ENCODE measurements at regions not wholly inside any gene's neighbourhood (a gene's known extent, or its start where the extent isn't known, plus 50 kb on each side); places are given as distances from the start of the nearest gene placed in this dataset.

DNA sequence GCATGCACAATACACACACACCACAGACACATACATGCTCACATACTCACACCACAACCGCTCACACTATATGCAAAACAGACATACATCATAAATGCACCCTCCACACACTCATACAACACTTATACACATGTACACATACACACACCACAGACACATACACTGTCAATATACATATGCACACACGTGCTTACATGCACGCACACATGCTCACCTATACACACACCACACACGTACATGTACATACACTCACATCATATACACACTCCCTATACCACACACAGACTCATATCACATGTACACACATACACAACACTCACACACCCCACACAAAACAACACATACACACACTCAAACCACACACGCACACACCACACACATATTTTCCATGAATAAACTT, 885.3 kb downstream of the TBC1D22A start:
- TF ChIP-seq CTCF (IDR thresholded peaks at IDR 0.05), result no peak
- no peak for TF ChIP-seq POLR2A (IDR thresholded peaks at IDR 0.05)
